Fibroblast of lung (primary cell): ENCODE measurements at regions not wholly inside any gene's neighbourhood (a gene's known extent, or its start where the extent isn't known, plus 50 kb on each side); places are given as distances from the start of the nearest gene placed in this dataset.

Source experiments
- EZH2 ChIP-seq: IDR thresholded peaks from 2 replicates; pipeline ENCODE4 v1.5.1; 2012; ENCODE audit warnings: low read length, control low read depth, mild to moderate bottlenecking; ENCODE audit errors: missing control alignments
- TF ChIP-seq, protein P1 (sequence below), 2 donors: IDR thresholded peaks in 1 of 2; conservative IDR thresholded peaks in 1 of 2; 1 replicate in 1 of 2; 2 replicates in 1 of 2; pipeline ENCODE4 v1.5.1; 2011 to 2012; ENCODE audit warnings: low read length in 2 of 2, control low read depth in 1 of 2, inconsistent platforms in 1 of 2, low read depth in 1 of 2, mild to moderate bottlenecking in 1 of 2

DNA sequence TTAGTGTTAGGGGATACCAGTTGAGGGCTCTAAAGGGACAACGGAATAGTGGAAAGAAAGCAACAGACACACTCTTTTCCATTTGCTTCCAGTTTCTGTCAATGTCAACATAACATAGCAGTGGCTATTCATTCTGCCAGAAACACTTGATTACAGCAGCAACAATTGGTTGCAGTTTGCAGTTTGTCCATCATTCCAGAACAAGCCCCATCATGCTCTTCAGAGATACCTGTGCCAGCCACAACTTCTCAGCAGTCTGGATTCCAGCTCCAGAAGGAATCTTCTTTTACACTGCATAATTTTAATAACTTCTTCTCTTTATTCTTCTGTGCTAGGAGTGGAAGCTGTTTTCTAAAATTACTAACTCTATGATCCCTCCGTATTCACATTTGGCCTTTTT is 1521.4 kb downstream of the PLA2G4A start:
- TF ChIP-seq, protein P1, sequence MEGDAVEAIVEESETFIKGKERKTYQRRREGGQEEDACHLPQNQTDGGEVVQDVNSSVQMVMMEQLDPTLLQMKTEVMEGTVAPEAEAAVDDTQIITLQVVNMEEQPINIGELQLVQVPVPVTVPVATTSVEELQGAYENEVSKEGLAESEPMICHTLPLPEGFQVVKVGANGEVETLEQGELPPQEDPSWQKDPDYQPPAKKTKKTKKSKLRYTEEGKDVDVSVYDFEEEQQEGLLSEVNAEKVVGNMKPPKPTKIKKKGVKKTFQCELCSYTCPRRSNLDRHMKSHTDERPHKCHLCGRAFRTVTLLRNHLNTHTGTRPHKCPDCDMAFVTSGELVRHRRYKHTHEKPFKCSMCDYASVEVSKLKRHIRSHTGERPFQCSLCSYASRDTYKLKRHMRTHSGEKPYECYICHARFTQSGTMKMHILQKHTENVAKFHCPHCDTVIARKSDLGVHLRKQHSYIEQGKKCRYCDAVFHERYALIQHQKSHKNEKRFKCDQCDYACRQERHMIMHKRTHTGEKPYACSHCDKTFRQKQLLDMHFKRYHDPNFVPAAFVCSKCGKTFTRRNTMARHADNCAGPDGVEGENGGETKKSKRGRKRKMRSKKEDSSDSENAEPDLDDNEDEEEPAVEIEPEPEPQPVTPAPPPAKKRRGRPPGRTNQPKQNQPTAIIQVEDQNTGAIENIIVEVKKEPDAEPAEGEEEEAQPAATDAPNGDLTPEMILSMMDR (conservative IDR thresholded peaks at IDR 0.05 in 1 of 2, IDR thresholded peaks at IDR 0.05 in 1 of 2; ENCODE audit: low read depth in 1 of 2, low read length in 2 of 2), result no peak
- TF ChIP-seq EZH2, result no peak
